Stimulated activated CD4-positive, alpha-beta T cell treated with anti-CD3 and anti-CD28 coated beads, TNF-alpha, amount 100 ng/mL, for 4 hours (primary cell): ENCODE measurements at regions not wholly inside any gene's neighbourhood (a gene's known extent, or its start where the extent isn't known, plus 50 kb on each side); places are given as distances from the start of the nearest gene placed in this dataset.

Experiments used
- DNase-seq, 3 experiments: peaks; one replicate each; pipeline ENCODE4 v3.0.0-alpha.2; 2020; ENCODE audit warnings: low read depth in 3 of 3

DNA sequence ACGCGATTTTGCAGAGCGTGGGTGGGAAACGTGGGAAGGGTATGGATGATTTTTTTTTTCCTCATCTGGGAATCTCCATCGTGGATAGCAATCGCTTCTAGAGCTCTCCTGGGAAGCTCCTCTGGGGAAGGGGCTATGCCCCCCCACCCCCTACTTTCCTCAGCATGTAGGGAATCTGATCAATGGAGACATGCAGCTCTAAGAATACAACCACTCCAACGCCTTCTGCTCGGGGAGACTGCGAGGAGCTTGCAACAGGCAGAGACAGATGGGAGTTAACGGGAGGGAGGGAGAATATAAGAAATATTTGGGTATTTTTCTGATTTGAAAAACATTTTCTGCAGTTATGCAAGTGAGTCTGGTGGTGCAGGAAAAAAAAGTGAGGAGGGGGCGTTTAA is 104.6 kb upstream of the HSD17B12 start:
- no peak for DNase-seq

DNA sequence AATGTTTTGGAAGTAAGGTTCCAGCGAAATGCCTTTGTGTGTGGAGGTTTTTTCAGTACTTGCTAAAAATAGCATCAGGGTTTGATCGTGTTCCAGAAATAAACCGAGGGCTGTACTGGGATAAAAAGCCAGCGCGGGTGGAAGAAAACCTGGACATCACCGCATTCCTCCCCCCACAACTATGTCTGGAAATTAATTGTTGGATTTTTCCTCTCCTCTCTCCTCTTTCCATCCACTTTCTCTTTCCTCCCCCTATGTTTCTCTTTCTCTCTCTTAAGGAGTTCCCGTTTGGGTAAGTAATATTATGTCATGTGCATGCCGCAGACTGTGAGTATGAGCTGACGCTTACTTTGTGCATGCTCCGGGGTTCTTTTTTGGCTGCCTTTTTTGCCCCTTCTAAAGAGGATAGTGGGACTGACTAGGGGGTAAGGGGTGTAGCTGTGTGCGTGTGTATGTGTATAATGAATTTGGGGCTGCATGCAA is 104.2 kb upstream of the HSD17B12 start:
- DNase-seq = no peak

DNA sequence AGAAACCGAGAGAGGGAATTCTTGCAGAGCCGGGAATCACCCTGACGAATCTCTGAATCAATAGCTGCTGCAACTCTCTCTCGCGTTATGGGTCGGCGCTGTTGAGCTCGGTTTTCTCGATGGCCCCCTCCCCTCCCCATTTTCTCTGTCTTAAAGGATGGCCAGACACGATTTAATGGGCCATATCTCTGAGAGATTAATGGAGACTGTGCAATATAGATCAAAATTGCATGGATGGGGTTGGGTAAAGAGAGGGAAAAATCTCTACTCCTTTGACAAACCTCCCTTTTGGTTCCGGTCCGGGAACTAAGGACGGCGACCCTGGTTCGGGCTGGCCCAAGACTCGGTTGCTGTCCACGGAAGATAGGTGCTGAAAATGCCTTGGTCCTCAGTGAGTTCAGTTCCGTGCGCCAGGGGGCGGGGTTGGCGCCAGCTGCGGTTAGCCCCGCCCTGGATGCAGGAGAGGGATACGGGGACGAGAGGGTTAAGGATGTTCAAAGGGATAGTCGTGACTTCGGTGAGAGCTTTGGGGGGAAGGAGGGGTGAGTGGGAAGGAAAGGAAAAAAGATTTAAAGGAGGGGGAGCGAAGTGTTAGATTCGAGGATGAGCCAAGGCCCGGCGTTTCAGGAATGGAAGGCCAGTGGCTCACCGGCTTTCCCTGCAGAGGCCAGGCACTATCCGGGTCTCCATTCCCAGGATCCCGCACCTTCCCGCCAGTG is 103.6 kb upstream of the HSD17B12 start:
- no peak for DNase-seq

DNA sequence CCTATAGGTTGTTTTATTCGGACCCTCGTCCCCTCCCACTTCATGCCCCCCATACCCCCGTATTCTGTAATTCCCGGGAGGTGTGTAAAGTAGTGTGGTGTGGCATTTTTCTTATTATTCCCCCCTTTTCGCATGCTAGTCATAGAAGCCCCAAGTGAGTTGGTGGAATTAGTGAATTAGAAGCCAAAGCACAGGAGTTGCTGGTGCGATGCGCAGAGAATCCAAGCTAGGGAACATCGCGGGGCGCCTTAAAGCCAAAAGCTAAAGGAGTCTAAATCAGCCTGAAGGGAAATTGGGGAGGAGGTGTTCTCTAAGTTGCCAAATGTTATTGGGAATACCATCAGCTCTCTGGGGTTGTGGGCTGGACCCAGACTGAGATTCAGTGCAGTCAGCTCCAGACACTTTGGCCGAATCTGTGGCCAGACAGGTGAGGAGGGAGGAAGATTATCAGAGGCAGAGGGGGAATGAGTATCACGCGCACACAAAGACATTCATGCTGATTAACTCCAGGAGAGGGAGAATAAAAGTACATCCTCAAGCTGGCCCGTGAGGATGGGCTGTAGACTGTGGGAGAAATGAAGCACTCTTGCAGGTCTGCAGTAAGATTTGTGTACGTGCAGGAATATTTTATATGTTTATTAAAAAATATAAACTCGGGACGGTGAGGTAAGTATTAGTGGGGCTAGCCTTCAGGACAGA is 102.8 kb upstream of the HSD17B12 start:
- no peak for DNase-seq

DNA sequence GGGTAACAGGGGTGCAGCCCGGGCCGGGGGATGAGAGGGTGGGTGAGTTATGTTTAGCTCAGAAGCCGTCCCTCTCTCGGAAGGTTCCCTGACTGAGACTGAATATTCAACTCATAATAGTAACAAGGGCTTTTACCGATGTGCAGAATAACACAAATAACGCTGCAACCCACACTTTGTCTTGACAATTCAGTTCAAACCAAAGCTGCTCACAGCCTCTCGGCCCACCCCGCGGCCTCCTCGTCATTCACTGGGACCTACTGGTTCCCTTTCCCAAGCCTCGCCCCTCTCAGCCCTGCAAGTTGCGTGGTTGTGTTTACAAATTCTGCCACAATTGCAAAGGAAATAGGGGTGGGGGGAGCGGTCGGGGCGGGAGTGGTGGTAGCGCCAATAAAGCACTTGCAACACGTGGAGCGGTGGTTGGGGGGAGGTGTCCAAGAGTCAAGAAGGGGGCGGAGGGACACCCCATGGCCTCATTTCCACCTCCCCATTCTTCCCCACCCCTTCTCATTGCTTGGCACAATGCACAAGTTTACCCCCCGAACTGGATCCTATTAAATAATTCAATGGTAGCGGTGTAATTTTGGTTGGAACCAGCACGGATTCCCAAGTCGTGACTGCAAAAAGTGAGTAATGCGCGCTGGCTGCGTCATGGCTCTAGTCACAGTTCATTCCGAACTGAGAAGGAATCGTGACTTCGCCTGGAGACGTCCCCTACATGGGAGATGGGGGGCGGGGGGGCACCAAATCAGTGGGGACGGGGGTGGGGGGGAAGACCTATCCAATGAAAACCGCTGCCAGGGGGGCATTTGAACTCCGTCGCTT is 102.0 kb upstream of the HSD17B12 start:
- no peak for DNase-seq

DNA sequence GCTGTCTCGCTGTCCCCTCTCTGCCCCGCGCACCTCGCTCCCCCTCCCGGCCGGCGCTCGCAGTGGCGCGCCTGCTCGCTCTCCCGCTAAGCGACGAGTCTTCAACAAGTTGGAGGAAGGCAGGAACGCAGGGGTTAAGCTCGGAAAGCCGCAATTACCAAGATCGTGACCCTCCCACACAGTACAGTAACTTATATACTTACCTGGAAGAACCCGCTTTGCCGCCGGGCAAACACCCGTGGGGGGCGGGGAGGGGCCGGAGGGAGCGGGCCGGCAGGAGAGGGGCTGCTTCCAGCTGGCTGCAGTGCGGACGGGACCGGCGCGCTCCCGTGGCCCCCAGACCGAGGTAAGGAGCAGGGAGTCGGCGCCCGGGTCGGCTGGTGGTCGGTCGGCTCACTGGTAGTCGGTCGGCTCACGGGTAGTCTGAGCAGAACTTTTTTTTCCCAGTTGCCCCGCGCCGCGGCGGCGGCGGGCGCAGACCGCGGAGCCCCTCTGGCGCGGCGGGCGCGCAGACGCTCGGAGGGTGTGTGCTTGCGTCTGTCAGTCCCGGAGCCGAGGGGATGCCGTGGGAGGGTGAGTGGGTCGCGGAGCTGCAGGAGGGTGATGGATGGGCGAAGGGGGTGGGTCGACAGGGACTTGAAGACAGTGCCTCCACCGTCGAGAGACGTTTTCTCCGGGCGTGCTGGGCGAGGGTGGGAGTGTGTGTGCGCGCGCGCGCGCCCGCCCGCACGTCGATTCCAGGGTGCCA is 101.2 kb upstream of the HSD17B12 start:
- DNase-seq = peak in 1 of 3 experiments; percentile 17

DNA sequence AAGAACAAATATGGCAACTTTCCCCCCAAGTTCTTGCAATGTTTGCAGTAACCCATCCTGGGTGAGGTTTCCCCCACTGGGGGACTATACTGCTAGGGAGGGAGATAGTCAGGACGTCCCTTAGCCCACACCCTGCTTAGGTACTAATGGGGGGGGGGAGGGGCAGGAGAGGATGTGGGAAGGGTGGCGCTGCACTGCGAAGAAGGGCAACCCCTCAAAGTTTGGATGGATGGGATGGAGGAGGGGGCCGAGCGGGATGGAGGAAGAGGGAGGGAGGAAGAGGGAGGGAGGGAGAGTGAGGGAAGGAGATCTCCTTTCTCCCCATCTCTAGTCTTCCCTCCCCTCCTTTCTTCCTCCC is 100.6 kb upstream of the HSD17B12 start:
- DNase-seq = no peak

DNA sequence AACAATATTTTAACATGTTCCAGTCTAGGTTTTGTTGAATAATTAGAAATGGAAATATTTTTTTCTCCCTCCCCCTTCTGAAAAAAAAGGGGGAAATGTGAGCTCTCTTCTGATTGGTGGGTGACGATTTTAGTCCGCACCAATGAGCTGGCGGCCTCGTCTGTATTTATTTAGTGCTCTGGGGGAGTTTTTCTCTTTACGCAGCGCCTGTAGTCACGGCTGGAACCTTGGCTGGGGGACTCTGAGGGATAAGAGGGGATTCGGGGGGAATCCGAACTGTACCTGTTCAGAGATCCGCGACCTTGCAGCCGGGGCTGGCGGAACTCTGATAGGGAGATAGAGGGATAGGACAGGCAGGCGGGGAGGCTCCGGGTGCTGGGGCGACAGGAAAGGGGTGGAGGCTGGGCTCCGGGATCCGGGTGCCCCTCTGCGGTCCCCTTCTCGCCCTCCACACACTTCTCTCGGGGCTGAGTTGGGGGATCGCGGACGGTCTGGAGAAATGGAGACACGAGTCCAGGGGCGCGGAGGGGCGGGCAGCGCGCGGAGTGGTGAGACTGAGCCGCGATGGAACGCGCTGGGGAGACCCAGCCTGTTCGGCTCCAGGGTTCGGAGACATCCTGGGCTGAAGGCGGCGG is 99.7 kb upstream of the HSD17B12 start:
- DNase-seq = no peak

DNA sequence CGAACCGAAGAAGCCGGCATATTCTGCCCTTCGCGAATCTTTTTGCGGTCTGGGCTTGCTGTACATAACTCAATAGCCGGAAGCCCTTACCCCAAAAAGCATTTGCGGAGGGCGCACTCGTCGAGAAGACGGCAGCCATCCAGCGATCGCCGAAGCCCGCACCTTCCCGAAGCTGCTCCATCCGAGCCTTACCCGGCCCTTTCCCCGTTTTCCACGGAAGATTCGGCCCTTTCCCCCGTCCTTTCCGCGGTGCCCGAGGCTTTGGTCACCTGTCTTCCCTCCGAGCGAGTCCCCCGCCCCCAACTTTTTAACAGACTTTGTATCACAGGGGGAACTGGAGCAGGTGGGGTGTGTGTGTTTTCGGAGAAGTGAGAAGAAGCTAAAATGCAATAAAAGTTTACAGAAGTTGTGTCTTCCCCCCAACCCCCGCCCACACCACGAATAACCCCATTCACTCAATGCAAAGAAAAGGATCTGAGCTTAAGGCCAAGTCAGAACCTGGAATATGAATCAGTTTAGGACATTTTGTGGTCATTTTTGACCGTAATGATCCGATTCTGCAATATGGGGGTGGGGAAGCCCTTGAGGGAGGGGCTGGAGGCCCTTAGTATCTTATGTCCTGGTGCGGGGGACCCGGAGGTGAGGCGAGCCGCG is 99.0 kb upstream of the HSD17B12 start:
- DNase-seq = no peak

DNA sequence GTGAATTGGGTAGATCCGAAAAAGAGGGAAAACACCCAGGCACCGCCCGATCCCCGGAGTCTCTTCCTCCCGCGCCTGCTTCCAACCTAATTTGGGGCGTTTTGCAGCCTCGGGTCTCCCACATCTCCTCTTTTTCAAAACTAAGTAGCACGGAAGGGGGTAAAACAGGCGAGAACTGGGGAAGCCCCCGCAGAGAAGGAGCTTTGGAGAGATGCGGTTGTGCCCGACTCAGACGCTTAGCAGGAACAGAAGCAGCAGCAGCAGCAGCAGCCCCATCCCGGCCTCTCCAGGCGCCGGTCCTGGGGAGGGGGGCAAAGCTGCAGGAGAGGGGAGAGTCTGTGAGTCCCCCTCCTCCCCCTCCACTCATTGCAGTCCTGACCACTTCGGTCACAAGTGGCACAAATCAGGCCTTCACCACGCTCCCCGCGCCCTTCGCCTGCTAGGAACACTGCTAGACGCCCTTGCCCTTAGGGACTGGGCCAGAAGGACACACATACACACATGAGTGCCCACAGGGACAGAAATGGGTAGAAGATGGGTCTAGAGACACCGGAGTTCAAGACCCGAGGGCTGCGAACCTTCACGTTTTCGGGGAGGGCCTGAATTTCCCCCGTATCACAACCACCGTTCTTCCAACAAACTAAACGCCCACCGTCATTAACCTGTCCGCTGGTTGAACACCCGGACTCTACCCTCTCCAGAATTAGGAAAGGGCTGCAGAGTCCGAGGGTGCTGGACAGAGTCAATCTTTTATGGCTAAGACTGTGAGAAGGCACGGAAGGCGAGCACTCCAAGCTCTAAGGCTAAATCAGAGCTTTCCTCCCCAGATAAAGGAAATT is 98.3 kb upstream of the HSD17B12 start:
- no peak for DNase-seq

DNA sequence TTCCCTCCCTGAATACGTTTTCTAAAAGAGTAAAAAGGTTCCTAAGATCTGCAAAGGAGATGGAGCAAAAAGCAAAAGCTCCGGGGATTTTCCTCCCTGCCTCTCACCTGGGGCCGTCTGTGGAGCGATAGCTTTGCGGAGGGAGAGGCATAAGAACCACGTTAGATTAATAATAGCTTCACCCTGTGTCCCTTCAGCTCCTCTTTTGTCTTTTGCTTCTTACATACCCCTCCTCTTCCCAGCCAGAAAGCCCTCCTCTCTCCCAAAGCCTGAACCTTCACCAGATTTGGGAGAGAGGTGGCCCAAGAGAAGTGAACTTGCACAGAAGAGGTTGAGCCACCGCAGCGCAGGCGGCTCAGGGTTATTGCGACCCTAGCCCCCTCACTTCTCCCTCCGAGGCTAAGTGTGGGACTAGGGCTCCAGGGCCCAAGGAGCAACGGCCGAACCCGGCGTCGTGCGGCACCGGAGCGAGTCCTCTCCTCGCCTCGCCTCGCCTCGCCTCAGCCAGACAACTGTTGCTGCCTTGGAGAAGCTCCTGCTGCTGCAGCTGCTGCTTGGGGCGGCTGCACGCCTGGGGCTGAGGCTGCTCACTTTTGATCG is 97.6 kb upstream of the HSD17B12 start:
- no peak for DNase-seq

DNA sequence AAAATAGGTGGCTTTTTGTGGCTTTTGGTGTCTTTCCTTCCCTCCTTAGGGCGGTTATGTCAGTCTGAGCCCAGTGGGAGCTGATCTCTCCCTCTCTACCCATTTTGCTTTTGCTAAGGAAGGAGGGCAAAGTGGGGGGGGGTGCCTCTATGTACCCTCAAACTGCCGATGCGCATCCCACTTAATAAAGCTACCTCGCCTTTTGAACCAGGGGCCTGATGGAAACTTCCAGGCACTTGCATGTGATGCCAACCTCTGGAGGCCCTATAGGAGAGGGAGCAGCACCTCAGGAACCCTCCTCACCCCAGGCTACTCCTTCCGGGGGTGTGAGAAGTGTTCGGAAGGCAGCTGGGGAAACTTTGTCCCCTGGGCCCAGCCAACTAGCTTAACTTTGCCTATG is 97.0 kb upstream of the HSD17B12 start:
- DNase-seq = no peak

DNA sequence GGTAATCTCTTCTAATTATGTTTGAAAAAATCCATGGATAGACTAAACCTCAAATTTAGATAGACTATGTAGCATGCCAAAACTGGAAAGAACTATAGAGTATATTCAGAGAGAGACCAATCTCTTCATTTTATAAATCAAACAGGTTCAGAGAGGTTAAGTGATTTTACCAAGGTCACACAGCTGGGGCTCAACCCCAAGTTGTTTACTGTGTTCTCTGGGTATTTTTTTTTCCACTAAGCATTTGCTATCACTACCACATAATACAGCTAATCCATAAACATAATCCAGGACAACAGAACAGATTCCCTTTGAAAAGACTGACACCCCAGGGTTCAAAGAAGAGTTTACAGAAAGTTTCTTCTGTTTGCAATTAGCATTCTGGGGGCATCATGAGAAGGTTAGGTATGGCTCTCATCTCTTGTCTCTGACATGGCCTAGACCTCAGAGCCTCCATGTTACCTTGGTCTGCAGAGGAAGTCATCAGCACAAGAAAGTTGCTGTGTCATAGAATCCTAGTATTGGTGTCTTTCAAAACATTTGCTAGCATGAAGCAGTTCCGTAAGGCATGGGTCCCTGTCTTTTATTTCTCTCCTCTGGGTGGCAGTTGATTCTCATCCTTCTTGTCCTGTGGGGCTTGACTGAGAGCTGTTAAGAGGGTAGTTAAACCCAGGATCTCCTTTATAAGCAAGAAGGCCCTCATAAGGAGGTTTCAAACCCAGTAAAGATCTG is 94.5 kb upstream of the HSD17B12 start:
- DNase-seq = no peak

DNA sequence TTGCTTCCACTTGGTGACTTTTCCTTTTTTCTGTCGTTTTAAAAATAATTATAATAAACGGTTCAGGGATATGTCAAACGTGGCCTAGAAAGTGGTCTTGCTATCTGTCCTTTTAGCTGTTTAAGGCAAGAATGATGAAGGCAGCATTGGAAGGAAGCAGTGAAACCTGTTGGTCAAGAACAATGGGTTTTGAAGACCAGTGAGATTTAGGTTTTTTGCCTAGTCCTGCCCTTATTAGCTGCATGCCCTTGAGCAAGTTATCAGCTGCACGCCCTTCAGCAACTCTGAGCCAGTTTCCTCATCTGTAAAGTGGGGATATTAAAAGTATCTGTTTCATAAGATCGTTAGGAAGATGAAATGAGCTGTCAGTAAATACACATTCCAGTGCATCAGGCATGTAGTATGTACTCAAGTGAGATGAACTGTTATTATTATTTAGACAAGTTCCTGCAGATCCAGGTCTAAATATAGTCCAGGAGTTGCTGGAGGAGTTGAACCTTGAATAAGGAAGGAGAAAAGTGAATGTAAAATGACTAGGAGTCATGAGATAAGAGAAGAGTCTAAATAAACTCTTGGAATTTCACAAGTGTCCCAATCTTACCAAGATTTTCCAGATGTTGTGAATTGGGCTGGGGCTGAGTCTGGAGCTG is 90.8 kb upstream of the HSD17B12 start:
- no peak for DNase-seq

DNA sequence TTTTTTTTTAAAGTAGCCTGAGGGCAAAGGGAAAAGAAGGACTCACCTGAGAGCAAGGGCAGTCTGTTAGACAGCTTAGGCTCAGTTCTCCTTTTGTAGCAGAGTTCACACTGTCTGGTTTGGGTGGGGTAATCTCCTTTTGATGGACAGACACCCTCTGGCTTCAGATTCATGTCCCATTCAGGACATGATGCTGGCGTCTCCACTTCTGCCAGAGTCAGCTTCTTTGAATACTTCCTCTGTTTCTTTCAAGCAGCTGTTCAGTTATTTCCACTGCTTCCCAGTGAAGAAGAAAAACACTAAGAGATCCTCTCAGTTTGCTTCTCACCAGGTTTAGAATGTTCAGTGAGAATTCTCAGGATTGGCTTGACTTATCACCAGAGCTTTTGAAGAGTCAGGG is 79.0 kb upstream of the HSD17B12 start:
- no peak for DNase-seq

DNA sequence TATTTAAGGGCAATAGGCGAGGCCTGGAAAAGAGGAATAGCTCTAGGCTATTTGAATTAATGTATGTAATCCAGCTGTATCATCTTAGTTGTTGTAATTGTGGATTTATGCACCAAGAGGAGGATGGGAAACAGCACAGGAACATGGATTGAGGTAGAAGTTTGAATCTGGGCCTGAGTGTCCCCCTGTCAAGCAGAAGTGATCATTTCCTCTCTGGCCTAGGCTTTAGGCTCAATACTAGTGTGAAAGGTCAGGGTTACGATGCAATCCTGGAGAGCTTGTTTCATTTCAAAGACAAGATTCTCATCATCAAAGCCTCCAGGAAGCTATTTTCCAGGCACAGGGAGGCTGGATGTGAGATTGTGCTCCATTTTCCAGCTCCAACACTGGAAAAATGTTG is 77.9 kb upstream of the HSD17B12 start:
- no peak for DNase-seq

DNA sequence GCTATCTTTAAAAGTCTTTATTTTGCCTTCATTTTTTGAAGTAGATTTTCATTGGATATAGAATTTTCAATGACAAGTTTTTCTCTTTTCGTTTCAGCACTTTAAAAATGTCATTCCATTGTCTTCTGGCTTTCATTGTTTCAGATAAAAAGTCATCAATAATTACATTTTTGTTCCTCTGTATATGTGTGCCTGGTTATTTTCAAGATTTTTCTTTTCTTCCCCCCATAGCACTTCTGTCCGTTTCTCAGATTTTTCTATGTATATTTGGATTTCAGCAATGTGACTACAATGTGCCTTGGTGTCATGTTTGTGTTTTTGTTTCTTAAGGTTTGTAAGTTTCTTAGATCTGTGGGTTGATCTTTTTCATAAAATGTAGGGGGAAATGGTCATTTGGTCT is 66.3 kb upstream of the HSD17B12 start:
- DNase-seq = no peak

DNA sequence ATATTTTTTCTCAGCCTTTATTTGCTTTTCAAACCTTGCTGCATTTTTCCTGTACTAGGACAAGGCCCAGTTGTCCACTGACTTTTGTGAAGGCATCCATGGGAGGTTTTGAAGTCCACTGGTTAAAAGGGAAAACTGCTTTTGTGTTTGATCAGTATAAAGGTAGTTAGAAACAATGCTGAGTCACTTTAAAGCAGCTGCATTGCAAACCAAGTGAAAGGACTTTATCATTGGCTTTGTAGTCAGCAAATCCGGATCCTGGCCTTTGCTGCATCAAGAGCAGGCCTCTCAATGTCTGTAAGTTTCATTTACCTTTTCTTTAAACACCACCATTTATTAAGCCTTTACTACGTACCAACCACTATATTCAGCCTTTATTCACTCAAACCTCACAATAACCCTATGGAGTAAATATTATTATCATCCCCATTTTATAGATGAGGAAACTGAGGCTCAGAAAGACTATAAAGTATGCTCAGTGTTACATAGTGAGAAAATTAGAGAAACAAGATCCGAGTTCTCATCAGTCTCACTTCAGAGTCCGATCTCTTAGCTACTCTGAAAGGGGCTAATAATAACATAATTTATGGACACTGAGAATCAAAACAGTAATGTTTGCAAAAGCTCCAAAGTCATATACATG is 60.6 kb upstream of the HSD17B12 start:
- DNase-seq = no peak
